Lung (tissue), 11 donors: ENCODE measurements at regions not wholly inside any gene's neighbourhood (a gene's known extent, or its start where the extent isn't known, plus 50 kb on each side); places are given as distances from the start of the nearest gene placed in this dataset.

Experiments
- ATAC-seq: fragments of 200-7000 bp; cut with Tn5 transposase; one replicate; pipeline ENCODE4 v1.9.1; 2020; ENCODE audit warnings: moderate number of reproducible peaks; ENCODE audit not compliant: insufficient read depth, low FRiP score
- DNase-seq, 3 donors: peaks; one replicate each; pipeline ENCODE4 v3.0.0-alpha.2; 2013 to 2017
- H3K27ac ChIP-seq, 2 donors: one replicate each; pipeline ENCODE4 v1.5.1; 2013; ENCODE audit warnings: mild to moderate bottlenecking in 2 of 2, moderate library complexity in 2 of 2, control low read depth in 1 of 2, inconsistent platforms in 1 of 2, low read depth in 1 of 2, low read length in 1 of 2
- H3K27me3 ChIP-seq, 3 donors: one replicate each; pipeline ENCODE4 v1.5.1; 2013; ENCODE audit warnings: low read length in 2 of 3; ENCODE audit not compliant: control insufficient read depth in 3 of 3, insufficient read depth in 3 of 3
- H3K36me3 ChIP-seq, 4 donors: one replicate each; pipeline ENCODE4 v1.5.1; 2013; ENCODE audit warnings: low read length in 4 of 4, mild to moderate bottlenecking in 1 of 4, moderate library complexity in 1 of 4; ENCODE audit not compliant: control insufficient read depth in 4 of 4, insufficient read depth in 4 of 4
- H3K4me1 ChIP-seq, 5 donors: one replicate each; pipeline ENCODE4 v1.5.1; 2013; ENCODE audit warnings: low read length in 5 of 5, mild to moderate bottlenecking in 2 of 5, moderate library complexity in 1 of 5; ENCODE audit not compliant: control insufficient read depth in 5 of 5, insufficient read depth in 5 of 5
- H3K4me3 ChIP-seq: one replicate; pipeline ENCODE4 v1.5.1; 2013; ENCODE audit warnings: mild to moderate bottlenecking, control low read depth, moderate library complexity
- H3K9ac ChIP-seq, 2 donors: one replicate each; pipeline ENCODE4 v1.5.1; 2013; ENCODE audit warnings: low read length in 2 of 2, control low read depth in 1 of 2; ENCODE audit not compliant: insufficient read depth in 1 of 2
- H3K9me3 ChIP-seq, 4 donors: one replicate each; pipeline ENCODE4 v1.5.1; 2013; ENCODE audit warnings: low read length in 3 of 4, mild to moderate bottlenecking in 1 of 4, moderate library complexity in 1 of 4; ENCODE audit not compliant: control insufficient read depth in 4 of 4, insufficient read depth in 3 of 4
- WGBS, 2 donors: extraction: QIAGEN DNeasy Blood & Tissue Kit; methylation state at CpG; one replicate each; pipeline ENCODE4 v1.1.7; 2013; 5-methylcytosine and 5-hydroxymethylcytosine counted together
- TF ChIP-seq, protein P1 (sequence below): IDR thresholded peaks from 2 replicates; pipeline ENCODE4 v1.5.1; 2012; ENCODE audit warnings: mild to moderate bottlenecking; ENCODE audit errors: control extremely low read depth, extremely low read depth
- donor health status: control.
- donor health status: control.
- donor health status: Bipolar disorder and iron deficiency.
- donor health status: healthy.
- donor health status: DM: yes; HTN: yes; CAD: no.

DNA sequence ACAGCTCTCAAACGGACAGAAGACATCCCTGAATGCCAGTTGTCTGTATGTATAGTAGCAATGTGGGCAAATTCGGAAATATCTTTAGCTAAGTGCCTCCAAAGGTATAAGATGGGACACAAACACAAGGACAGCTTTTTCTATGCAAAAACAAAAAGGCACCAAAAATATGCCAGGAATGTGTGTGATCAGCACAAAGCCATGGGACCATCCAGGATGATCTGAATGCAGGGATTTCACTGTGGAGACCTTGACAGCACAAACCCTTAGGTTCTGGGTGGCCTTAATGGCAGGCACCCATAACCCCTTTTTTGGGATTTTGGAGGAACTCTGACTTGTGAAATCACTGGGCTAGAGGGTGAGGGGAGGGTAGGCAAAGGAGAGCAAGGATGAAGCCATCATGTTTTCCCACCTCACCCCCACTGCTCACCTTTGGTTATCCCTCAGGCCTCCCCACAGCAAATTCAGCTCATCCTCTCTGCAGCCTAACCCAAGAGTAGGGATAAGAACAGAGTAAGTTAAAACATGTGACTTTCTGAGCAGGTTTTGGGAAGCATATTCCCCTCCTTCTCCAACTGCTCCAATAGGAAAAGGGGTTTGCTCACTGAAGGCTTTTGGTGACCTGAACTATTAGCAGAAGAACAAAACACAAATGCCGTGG, 154.6 kb downstream of the SNX19 start:
- no peak overlapping the region for H3K4me3 ChIP-seq
- H3K9ac ChIP-seq, result no peak overlapping the region
- WGBS, 2 donors, result 68 to 91% methylated on average over 3 of the region's 3 CpGs
- no peak for DNase-seq
- no peaks in the 10 kb centered on the region for H3K9me3 ChIP-seq
- H3K27ac ChIP-seq, result no peak overlapping the region
- TF ChIP-seq, protein P1, sequence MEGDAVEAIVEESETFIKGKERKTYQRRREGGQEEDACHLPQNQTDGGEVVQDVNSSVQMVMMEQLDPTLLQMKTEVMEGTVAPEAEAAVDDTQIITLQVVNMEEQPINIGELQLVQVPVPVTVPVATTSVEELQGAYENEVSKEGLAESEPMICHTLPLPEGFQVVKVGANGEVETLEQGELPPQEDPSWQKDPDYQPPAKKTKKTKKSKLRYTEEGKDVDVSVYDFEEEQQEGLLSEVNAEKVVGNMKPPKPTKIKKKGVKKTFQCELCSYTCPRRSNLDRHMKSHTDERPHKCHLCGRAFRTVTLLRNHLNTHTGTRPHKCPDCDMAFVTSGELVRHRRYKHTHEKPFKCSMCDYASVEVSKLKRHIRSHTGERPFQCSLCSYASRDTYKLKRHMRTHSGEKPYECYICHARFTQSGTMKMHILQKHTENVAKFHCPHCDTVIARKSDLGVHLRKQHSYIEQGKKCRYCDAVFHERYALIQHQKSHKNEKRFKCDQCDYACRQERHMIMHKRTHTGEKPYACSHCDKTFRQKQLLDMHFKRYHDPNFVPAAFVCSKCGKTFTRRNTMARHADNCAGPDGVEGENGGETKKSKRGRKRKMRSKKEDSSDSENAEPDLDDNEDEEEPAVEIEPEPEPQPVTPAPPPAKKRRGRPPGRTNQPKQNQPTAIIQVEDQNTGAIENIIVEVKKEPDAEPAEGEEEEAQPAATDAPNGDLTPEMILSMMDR, result no peak
- ATAC-seq, result no peak
- H3K27me3 ChIP-seq, result no peaks in the 10 kb centered on the region
- no peaks in the 10 kb centered on the region for H3K36me3 ChIP-seq
- H3K4me1 ChIP-seq, result peaks cover 0 to 15% (median 0%) of the 10 kb centered on the region in 5 donors

DNA sequence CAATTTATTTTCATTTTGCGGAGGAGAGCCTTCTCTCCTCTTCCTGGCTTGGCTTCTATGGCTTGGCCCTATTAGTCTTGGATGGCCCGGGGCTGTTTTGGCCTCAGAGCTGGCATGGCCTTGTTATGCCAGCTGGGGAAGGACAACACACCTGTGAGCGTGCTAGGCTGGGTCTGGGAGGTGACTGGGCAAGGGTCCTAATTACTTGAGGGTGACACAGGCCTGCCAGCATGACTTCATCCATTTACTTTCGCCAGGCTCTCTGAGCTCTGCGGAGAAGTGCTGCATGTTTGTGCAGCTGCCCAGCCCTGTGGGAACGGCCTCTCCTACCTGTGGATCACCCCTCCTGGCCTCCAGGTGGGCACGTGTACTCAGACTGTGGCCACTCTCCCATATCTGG, 153.6 kb downstream of the SNX19 start:
- DNase-seq (no peak), ATAC-seq (no peak)
- TF ChIP-seq, protein P1, result no peak
- Histone ChIP-seq H3K4me1 (peaks cover 0 to 15% (median 0%) of the 10 kb centered on the region in 5 donors), H3K4me3 (no peak overlapping the region), H3K27ac (no peak overlapping the region), H3K27me3 (no peaks in the 10 kb centered on the region), H3K9me3 (no peaks in the 10 kb centered on the region), H3K9ac (no peak overlapping the region), H3K36me3 (no peaks in the 10 kb centered on the region)
- WGBS, 2 donors, result 66 to 72% methylated on average over 7 of the region's 7 CpGs

DNA sequence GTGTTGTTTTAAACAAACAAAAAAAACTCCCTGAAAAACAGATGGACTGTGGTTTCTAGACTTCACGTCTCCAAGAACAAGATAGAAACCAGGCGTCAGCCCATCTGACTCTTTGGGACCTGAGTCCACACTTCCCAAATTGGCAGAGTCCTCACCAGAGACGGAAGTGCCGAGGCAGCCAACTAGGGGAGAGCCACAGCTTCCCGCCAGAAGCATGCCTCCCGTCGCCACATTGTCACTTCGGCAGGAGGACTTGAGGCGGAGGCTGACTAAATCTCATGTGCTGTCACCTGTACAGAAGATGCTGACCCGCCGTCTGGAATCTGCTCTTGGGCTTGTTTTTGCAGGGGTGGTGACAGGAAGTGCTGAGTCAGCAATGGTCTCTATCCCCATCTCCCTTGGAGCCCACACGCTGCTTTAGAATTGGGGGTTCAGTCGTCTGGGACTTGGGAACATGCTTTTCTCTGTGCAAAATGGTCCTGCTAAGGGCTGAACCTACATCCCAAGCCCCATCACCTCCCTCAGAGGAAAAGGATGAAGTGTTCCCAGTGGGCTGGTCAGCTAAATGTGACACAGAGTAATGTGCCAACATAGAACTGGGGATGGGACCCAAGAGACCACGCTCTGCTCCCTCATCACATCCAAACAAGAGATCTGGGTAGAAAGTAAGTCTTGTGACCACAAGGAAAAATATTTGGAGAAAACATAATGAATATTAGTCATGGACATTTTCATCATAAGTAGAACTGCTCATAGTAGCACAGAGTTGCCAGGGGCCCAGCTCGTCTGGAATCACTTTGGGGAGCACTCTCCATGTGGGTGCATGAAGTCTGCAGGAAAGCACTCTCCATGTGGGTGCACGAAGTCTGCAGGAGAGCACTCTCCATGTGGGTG, 152.9 kb downstream of the SNX19 start:
- TF ChIP-seq, protein P1, result no peak
- Histone ChIP-seq H3K4me3 (no peak overlapping the region), H3K36me3 (no peaks in the 10 kb centered on the region), H3K9ac (no peak overlapping the region), H3K4me1 (peaks cover 0 to 15% (median 0%) of the 10 kb centered on the region in 5 donors), H3K27ac (no peak overlapping the region), H3K9me3 (no peaks in the 10 kb centered on the region), H3K27me3 (no peaks in the 10 kb centered on the region)
- no peak for ATAC-seq
- no peak for DNase-seq
- WGBS, 2 donors, result 88 to 93% methylated on average over 16 of the region's 16 CpGs
